ENCODE measurements at regions not wholly inside any gene's neighbourhood (a gene's known extent, or its start where the extent isn't known, plus 50 kb on each side); places are given as distances from the start of the nearest gene placed in this dataset.

DNA sequence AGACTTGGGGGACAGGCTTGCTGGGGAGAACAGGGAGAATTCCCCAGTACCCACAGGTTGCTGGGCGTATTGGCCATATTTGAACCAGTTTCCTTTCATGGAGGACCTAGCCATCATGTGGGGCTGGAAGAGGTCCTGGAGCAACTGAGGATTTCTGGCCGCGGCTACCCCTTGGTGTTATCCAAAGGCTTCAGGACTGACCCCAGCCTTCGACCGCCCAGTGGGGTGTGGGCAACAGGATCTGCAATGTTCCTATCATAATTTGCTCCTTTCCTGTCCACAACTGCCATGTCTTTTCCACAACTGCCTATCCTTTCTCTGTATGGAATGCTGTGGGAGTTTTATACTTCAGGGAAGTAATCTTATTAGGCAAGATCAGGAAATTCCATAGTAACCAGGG lies 1053.6 kb upstream of the SLC39A10 start:
- no peak overlapping the region for H3K9ac ChIP-seq (ENCODE audit: low read length)
- no peaks in the 10 kb centered on the region for H3K27me3 ChIP-seq (replicated peaks; ENCODE audit: insufficient read depth, low read length)
- no peaks in the 10 kb centered on the region for H3K79me2 ChIP-seq (ENCODE audit: low read length)
- H2AFZ ChIP-seq (ENCODE audit: low read length) = no peak overlapping the region
- no peaks in the 10 kb centered on the region for H3F3A ChIP-seq (ENCODE audit: insufficient read depth, low read length)
- no peaks in the 10 kb centered on the region for H3K9me3 ChIP-seq (replicated peaks; ENCODE audit: insufficient read depth, low read length)
- no peak overlapping the region for H3K27ac ChIP-seq (ENCODE audit: low read length)
- H3K4me1 ChIP-seq (ENCODE audit: low read length) = no peaks in the 10 kb centered on the region
- no peaks in the 10 kb centered on the region for H4K20me1 ChIP-seq (ENCODE audit: insufficient read depth, low read length)
- no peak for DNase-seq
- no peaks in the 10 kb centered on the region for H3K36me3 ChIP-seq (replicated peaks; ENCODE audit: insufficient read depth, low read length)
- no peak overlapping the region for H3K4me3 ChIP-seq (ENCODE audit: low read length)
- no peaks in the 10 kb centered on the region for H3K9me2 ChIP-seq (replicated peaks; ENCODE audit: insufficient read depth, low read length)
- H3K4me2 ChIP-seq (ENCODE audit: low read depth, low read length) = no peak overlapping the region
- TF ChIP-seq, protein P1, sequence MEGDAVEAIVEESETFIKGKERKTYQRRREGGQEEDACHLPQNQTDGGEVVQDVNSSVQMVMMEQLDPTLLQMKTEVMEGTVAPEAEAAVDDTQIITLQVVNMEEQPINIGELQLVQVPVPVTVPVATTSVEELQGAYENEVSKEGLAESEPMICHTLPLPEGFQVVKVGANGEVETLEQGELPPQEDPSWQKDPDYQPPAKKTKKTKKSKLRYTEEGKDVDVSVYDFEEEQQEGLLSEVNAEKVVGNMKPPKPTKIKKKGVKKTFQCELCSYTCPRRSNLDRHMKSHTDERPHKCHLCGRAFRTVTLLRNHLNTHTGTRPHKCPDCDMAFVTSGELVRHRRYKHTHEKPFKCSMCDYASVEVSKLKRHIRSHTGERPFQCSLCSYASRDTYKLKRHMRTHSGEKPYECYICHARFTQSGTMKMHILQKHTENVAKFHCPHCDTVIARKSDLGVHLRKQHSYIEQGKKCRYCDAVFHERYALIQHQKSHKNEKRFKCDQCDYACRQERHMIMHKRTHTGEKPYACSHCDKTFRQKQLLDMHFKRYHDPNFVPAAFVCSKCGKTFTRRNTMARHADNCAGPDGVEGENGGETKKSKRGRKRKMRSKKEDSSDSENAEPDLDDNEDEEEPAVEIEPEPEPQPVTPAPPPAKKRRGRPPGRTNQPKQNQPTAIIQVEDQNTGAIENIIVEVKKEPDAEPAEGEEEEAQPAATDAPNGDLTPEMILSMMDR (IDR thresholded peaks at IDR 0.05; ENCODE audit: low read length) = no peak
- TF ChIP-seq EZH2phosphoT487 (IDR thresholded peaks at IDR 0.05; ENCODE audit: low read length) (no peak), EZH2 (optimal IDR thresholded peaks at IDR 0.05; ENCODE audit: low read depth, low read length) (no peak)

DNA sequence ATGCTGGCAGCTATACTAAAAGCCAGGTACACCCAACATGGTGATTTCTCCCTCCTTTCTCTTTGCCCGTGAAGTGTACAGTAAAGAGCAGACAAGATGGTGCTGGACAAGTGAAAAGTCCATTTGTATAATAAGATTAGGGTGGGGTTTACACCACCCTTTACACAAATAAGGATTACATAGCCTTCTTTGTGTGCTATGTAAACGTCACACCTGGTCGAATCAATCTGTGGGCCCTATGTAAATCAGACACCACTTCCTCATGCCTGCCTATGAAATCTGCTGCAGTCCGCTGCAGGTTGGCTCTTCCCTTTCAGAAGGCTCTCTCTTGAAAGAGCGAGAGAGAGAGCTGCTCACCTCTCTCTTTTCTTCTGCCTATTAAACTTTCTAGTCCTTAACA lies 1054.3 kb upstream of the SLC39A10 start:
- Histone ChIP-seq H3K9me2 (replicated peaks; ENCODE audit: insufficient read depth, low read length) (no peaks in the 10 kb centered on the region), H3K36me3 (replicated peaks; ENCODE audit: insufficient read depth, low read length) (no peaks in the 10 kb centered on the region), H3K4me2 (ENCODE audit: low read depth, low read length) (no peak overlapping the region), H4K20me1 (ENCODE audit: insufficient read depth, low read length) (no peaks in the 10 kb centered on the region), H3K27ac (ENCODE audit: low read length) (no peak overlapping the region), H3K9ac (ENCODE audit: low read length) (no peak overlapping the region), H3K4me3 (ENCODE audit: low read length) (no peak overlapping the region), H3K27me3 (replicated peaks; ENCODE audit: insufficient read depth, low read length) (no peaks in the 10 kb centered on the region), H2AFZ (ENCODE audit: low read length) (no peak overlapping the region), H3K9me3 (replicated peaks; ENCODE audit: insufficient read depth, low read length) (no peaks in the 10 kb centered on the region), H3K79me2 (ENCODE audit: low read length) (no peaks in the 10 kb centered on the region), H3F3A (ENCODE audit: insufficient read depth, low read length) (no peaks in the 10 kb centered on the region), H3K4me1 (ENCODE audit: low read length) (no peaks in the 10 kb centered on the region)
- no peak for TF ChIP-seq EZH2phosphoT487 (IDR thresholded peaks at IDR 0.05; ENCODE audit: low read length)
- TF ChIP-seq, protein P1 (IDR thresholded peaks at IDR 0.05; ENCODE audit: low read length) = no peak
- no peak for TF ChIP-seq EZH2 (optimal IDR thresholded peaks at IDR 0.05; ENCODE audit: low read depth, low read length)
- DNase-seq = no peak

DNA sequence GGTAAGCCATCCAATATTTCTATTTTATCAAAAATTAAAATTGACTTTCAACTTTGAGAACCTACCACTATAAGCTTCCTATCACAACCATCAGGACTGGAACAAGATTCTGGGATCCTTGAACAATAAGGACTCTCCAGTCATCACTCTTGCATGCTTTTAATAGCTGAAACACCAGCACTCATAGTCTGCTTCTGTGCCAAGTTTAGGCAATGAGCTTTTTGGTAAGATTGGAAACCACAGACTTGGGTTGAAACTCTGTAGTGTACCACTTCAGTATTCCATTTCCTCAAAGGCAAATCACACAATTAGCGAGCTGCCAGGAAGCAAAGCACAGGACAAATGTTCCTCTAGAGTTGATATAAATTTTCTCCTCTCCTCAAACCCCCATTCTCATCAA lies 1065.8 kb upstream of the SLC39A10 start:
- DNase-seq = no peak
- no peaks in the 10 kb centered on the region for H4K20me1 ChIP-seq (ENCODE audit: insufficient read depth, low read length)
- H3K79me2 ChIP-seq (ENCODE audit: low read length) = no peaks in the 10 kb centered on the region
- H3K27ac ChIP-seq (ENCODE audit: low read length) = no peak overlapping the region
- no peak overlapping the region for H3K9ac ChIP-seq (ENCODE audit: low read length)
- TF ChIP-seq, protein P1 (IDR thresholded peaks at IDR 0.05; ENCODE audit: low read length) = no peak
- no peak for TF ChIP-seq EZH2phosphoT487 (IDR thresholded peaks at IDR 0.05; ENCODE audit: low read length)
- H3K27me3 ChIP-seq (replicated peaks; ENCODE audit: insufficient read depth, low read length) = no peaks in the 10 kb centered on the region
- no peaks in the 10 kb centered on the region for H3K9me2 ChIP-seq (replicated peaks; ENCODE audit: insufficient read depth, low read length)
- H2AFZ ChIP-seq (ENCODE audit: low read length) = no peak overlapping the region
- no peak overlapping the region for H3K4me3 ChIP-seq (ENCODE audit: low read length)
- H3K4me2 ChIP-seq (ENCODE audit: low read depth, low read length) = no peak overlapping the region
- no peaks in the 10 kb centered on the region for H3K9me3 ChIP-seq (replicated peaks; ENCODE audit: insufficient read depth, low read length)
- H3K4me1 ChIP-seq (ENCODE audit: low read length) = no peaks in the 10 kb centered on the region
- no peaks in the 10 kb centered on the region for H3F3A ChIP-seq (ENCODE audit: insufficient read depth, low read length)
- no peaks in the 10 kb centered on the region for H3K36me3 ChIP-seq (replicated peaks; ENCODE audit: insufficient read depth, low read length)
